HEK293 (cell line): ENCODE measurements at regions not wholly inside any gene's neighbourhood (a gene's known extent, or its start where the extent isn't known, plus 50 kb on each side); places are given as distances from the start of the nearest gene placed in this dataset.

Source experiments
- CTCF ChIA-PET: fragments of 350-600 bp; formaldehyde crosslinking; extraction: SDS; loops from one replicate; lab custom pipeline; 2021; ENCODE audit warnings: antibody characterized with exemption; lab: Yijun Ruan, JAX
- POLR2A ChIA-PET: fragments of 300-600 bp; formaldehyde crosslinking; extraction: SDS; loops from one replicate; lab custom pipeline; 2020; ENCODE audit warnings: antibody characterized with exemption, inconsistent platforms; lab: Yijun Ruan, JAX
- H3K27ac ChIP-seq: fragments of 200-500 bp; sonication (Bioruptor generic); 2 replicates; pipeline ENCODE4 v1.5.1; 2014; ENCODE audit warnings: low read depth, low read length, control low read depth, inconsistent platforms; ENCODE audit errors: extremely low read depth
- H3K36me3 ChIP-seq, 2 experiments: fragments of 200-500 bp in 1 of 2; sonication (Bioruptor generic) in 1 of 2; 1 replicate in 1 of 2; 2 replicates in 1 of 2; pipeline ENCODE4 v1.5.1; 2014 to 2017; ENCODE audit warnings: inconsistent platforms in 2 of 2, low read length in 2 of 2; ENCODE audit not compliant: control insufficient read depth in 2 of 2, insufficient read depth in 1 of 2
- H3K4me1 ChIP-seq: fragments of 200-500 bp; sonication (Bioruptor generic); 2 replicates; pipeline ENCODE4 v1.5.1; 2014; ENCODE audit warnings: mild to moderate bottlenecking, low read length, inconsistent platforms; ENCODE audit not compliant: control insufficient read depth, insufficient read depth
- H3K4me3 ChIP-seq: 2 replicates; pipeline ENCODE4 v1.5.1; 2011; ENCODE audit warnings: low read depth, mild to moderate bottlenecking, control low read depth, low read length, moderate library complexity
- H3K9me3 ChIP-seq: fragments of 200-500 bp; sonication (Bioruptor generic); 2 replicates; pipeline ENCODE4 v1.5.1; 2014; ENCODE audit warnings: low read depth, low read length, inconsistent platforms; ENCODE audit not compliant: control insufficient read depth, insufficient read depth
- FEZF1 ChIP-seq: fragments of 450-650 bp; formaldehyde crosslinking; IDR thresholded peaks from 2 replicates; pipeline ENCODE4 v1.5.1; 2016; ENCODE audit warnings: missing biosample characterization, missing genetic modification characterization
- GFI1B ChIP-seq: fragments of 450-650 bp; formaldehyde crosslinking; IDR thresholded peaks from 2 replicates; pipeline ENCODE4 v1.5.1; 2016; ENCODE audit warnings: missing biosample characterization, missing genetic modification characterization
- GLI2 ChIP-seq: fragments of 450-650 bp; formaldehyde crosslinking; IDR thresholded peaks from 2 replicates; pipeline ENCODE4; 2017; ENCODE audit warnings: missing biosample characterization, missing genetic modification characterization, low read depth, borderline replicate concordance
- GLI4 ChIP-seq: fragments of 450-650 bp; formaldehyde crosslinking; IDR thresholded peaks from 2 replicates; pipeline ENCODE4 v1.5.1; 2016; ENCODE audit warnings: missing biosample characterization, missing genetic modification characterization
- HOXA7 ChIP-seq: sonication (generic); formaldehyde crosslinking; IDR thresholded peaks from 2 replicates; pipeline ENCODE4 v1.8.1; 2022; ENCODE audit warnings: missing genetic modification reagents, borderline replicate concordance
- HOXC10 ChIP-seq: sonication (generic); formaldehyde crosslinking; IDR thresholded peaks from 2 replicates; pipeline ENCODE4 v1.8.1; 2023; ENCODE audit warnings: mild to moderate bottlenecking, missing genetic modification reagents
- HOXD13 ChIP-seq: sonication (generic); formaldehyde crosslinking; IDR thresholded peaks from 2 replicates; pipeline ENCODE4 v1.8.0; 2022; ENCODE audit warnings: missing genetic modification reagents, borderline replicate concordance
- OVOL3 ChIP-seq: fragments of 450-650 bp; formaldehyde crosslinking; IDR thresholded peaks from 2 replicates; pipeline ENCODE4 v1.5.1; 2016; ENCODE audit warnings: missing biosample characterization, missing genetic modification characterization
- SP2 ChIP-seq: fragments of 450-650 bp; formaldehyde crosslinking; IDR thresholded peaks from 2 replicates; pipeline ENCODE4 v1.5.1; 2016; ENCODE audit warnings: missing biosample characterization, missing genetic modification characterization
- SP3 ChIP-seq: fragments of 450-650 bp; formaldehyde crosslinking; IDR thresholded peaks from 2 replicates; pipeline ENCODE4 v1.5.1; 2016; ENCODE audit warnings: missing biosample characterization, missing genetic modification characterization
- SP7 ChIP-seq: fragments of 450-650 bp; formaldehyde crosslinking; IDR thresholded peaks from 2 replicates; pipeline ENCODE4 v1.5.1; 2016; ENCODE audit warnings: missing biosample characterization, missing genetic modification characterization
- YY2 ChIP-seq: fragments of 450-650 bp; formaldehyde crosslinking; IDR thresholded peaks from 2 replicates; pipeline ENCODE4 v1.5.1; 2016; ENCODE audit warnings: missing biosample characterization, missing genetic modification characterization
- ZBTB7A ChIP-seq: fragments of 450-650 bp; formaldehyde crosslinking; IDR thresholded peaks from 2 replicates; pipeline ENCODE4 v1.5.1; 2016; ENCODE audit warnings: low read depth, missing biosample characterization, missing genetic modification characterization
- ZEB2 ChIP-seq: fragments of 450-650 bp; formaldehyde crosslinking; IDR thresholded peaks from 2 replicates; pipeline ENCODE4 v1.5.1; 2016; ENCODE audit warnings: missing biosample characterization, missing genetic modification characterization
- ZNF112 ChIP-seq: fragments of 450-650 bp; formaldehyde crosslinking; IDR thresholded peaks from 2 replicates; pipeline ENCODE4 v1.5.0; 2017; ENCODE audit warnings: missing biosample characterization, missing genetic modification characterization
- ZNF114 ChIP-seq: fragments of 450-650 bp; formaldehyde crosslinking; IDR thresholded peaks from 2 replicates; pipeline ENCODE4 v1.5.0; 2017; ENCODE audit warnings: missing biosample characterization, missing genetic modification characterization
- ZNF121 ChIP-seq: fragments of 450-650 bp; formaldehyde crosslinking; IDR thresholded peaks from 2 replicates; pipeline ENCODE4 v1.5.1; 2016; ENCODE audit warnings: missing biosample characterization, missing genetic modification characterization
- ZNF146 ChIP-seq: fragments of 450-650 bp; formaldehyde crosslinking; IDR thresholded peaks from 2 replicates; pipeline ENCODE4 v1.5.1; 2016; ENCODE audit warnings: missing biosample characterization, missing genetic modification characterization
- ZNF16 ChIP-seq: fragments of 450-650 bp; formaldehyde crosslinking; IDR thresholded peaks from 2 replicates; pipeline ENCODE4 v1.5.1; 2016; ENCODE audit warnings: low read depth, missing biosample characterization, missing genetic modification characterization
- ZNF184 ChIP-seq: fragments of 450-650 bp; IDR thresholded peaks from 2 replicates; pipeline ENCODE4 v1.5.1; 2018; ENCODE audit warnings: missing biosample characterization, mild to moderate bottlenecking, missing genetic modification characterization
- ZNF19 ChIP-seq: fragments of 450-650 bp; formaldehyde crosslinking; IDR thresholded peaks from 2 replicates; pipeline ENCODE4; 2016; ENCODE audit warnings: missing biosample characterization, missing genetic modification characterization, low read depth
- ZNF248 ChIP-seq: fragments of 450-650 bp; formaldehyde crosslinking; IDR thresholded peaks from 2 replicates; pipeline ENCODE4 v1.5.1; 2017; ENCODE audit warnings: missing biosample characterization, missing genetic modification characterization
- ZNF366 ChIP-seq: fragments of 450-650 bp; formaldehyde crosslinking; conservative IDR thresholded peaks from 2 replicates; pipeline ENCODE4 v1.5.1; 2016; ENCODE audit warnings: missing biosample characterization, missing genetic modification characterization
- ZNF391 ChIP-seq: fragments of 450-650 bp; formaldehyde crosslinking; IDR thresholded peaks from 2 replicates; pipeline ENCODE4 v1.5.1; 2016; ENCODE audit warnings: low read depth, missing biosample characterization, missing genetic modification characterization, borderline replicate concordance
- ZNF548 ChIP-seq: fragments of 450-650 bp; formaldehyde crosslinking; IDR thresholded peaks from 2 replicates; pipeline ENCODE4 v1.5.1; 2016; ENCODE audit warnings: missing biosample characterization, missing genetic modification characterization
- ZNF629 ChIP-seq: fragments of 450-650 bp; formaldehyde crosslinking; IDR thresholded peaks from 2 replicates; pipeline ENCODE4 v1.5.1; 2017; ENCODE audit warnings: missing biosample characterization, missing genetic modification characterization
- ZNF660 ChIP-seq: fragments of 450-650 bp; IDR thresholded peaks from 2 replicates; pipeline ENCODE4 v1.5.1; 2018; ENCODE audit warnings: missing biosample characterization, mild to moderate bottlenecking, missing genetic modification characterization
- ZNF664 ChIP-seq: fragments of 450-650 bp; formaldehyde crosslinking; IDR thresholded peaks from 2 replicates; pipeline ENCODE4 v1.5.1; 2016; ENCODE audit warnings: missing biosample characterization, missing genetic modification characterization
- ZNF701 ChIP-seq: fragments of 450-650 bp; formaldehyde crosslinking; IDR thresholded peaks from 2 replicates; pipeline ENCODE4 v1.5.1; 2016; ENCODE audit warnings: missing biosample characterization, missing genetic modification characterization
- ZNF837 ChIP-seq: fragments of 450-650 bp; formaldehyde crosslinking; IDR thresholded peaks from 2 replicates; pipeline ENCODE4 v1.5.1; 2016; ENCODE audit warnings: missing biosample characterization, missing genetic modification characterization
- ZSCAN23 ChIP-seq: fragments of 450-650 bp; formaldehyde crosslinking; IDR thresholded peaks from 2 replicates; pipeline ENCODE4 v1.5.1; 2016; ENCODE audit warnings: missing biosample characterization, missing genetic modification characterization
- TF ChIP-seq, protein P1 (sequence below): fragments of 450-650 bp; formaldehyde crosslinking; IDR thresholded peaks from 2 replicates; pipeline ENCODE4 v1.5.1; 2016; ENCODE audit warnings: missing biosample characterization, missing genetic modification characterization
- TF ChIP-seq, protein P2 (sequence below): fragments of 450-650 bp; formaldehyde crosslinking; IDR thresholded peaks from 2 replicates; pipeline ENCODE4 v1.5.1; 2016; ENCODE audit warnings: missing biosample characterization, missing genetic modification characterization, low read depth

GRCh38 chr15:46170326-46170725 is 535.5 kb downstream of the SQOR start:
- ChIA-PET CTCF (no interaction called here), POLR2A (no interaction called here)
- no peak for TF ChIP-seq ZBTB7A (tag by site-specific recombination)
- TF ChIP-seq ZEB2: no peak
- TF ChIP-seq ZNF629 (tag by site-specific recombination): no peak
- no peak for TF ChIP-seq SP2 (tag by site-specific recombination)
- no peak for TF ChIP-seq ZNF19 (tag by site-specific recombination)
- no peak for TF ChIP-seq ZNF112 (tag by site-specific recombination)
- no peak for TF ChIP-seq HOXC10 (CRISPR knock-in tag)
- no peak for TF ChIP-seq ZNF664
- no peak for TF ChIP-seq ZNF248
- TF ChIP-seq HOXD13 (CRISPR knock-in tag): no peak
- no peak for TF ChIP-seq ZNF184 (tag by site-specific recombination)
- TF ChIP-seq ZNF146 (tag by site-specific recombination): no peak
- no peak for TF ChIP-seq OVOL3 (tag by site-specific recombination)
- no peak for TF ChIP-seq GLI4 (tag by site-specific recombination)
- no peak for TF ChIP-seq FEZF1
- no peak for TF ChIP-seq SP7 (tag by site-specific recombination)
- no peak for TF ChIP-seq ZNF701 (tag by site-specific recombination)
- no peaks in the 10 kb centered on the region for H3K9me3 ChIP-seq
- H3K4me3 ChIP-seq: no peak overlapping the region
- no peak overlapping the region for H3K27ac ChIP-seq
- no peaks in the 10 kb centered on the region for H3K4me1 ChIP-seq
- no peaks in the 10 kb centered on the region for H3K36me3 ChIP-seq

- Histone ChIP-seq H3K9me3 (no peaks in the 10 kb centered on the region), H3K36me3 (no peaks in the 10 kb centered on the region), H3K4me1 (no peaks in the 10 kb centered on the region), H3K4me3 (no peak overlapping the region), H3K27ac (no peak overlapping the region)
- TF ChIP-seq, protein P1, sequence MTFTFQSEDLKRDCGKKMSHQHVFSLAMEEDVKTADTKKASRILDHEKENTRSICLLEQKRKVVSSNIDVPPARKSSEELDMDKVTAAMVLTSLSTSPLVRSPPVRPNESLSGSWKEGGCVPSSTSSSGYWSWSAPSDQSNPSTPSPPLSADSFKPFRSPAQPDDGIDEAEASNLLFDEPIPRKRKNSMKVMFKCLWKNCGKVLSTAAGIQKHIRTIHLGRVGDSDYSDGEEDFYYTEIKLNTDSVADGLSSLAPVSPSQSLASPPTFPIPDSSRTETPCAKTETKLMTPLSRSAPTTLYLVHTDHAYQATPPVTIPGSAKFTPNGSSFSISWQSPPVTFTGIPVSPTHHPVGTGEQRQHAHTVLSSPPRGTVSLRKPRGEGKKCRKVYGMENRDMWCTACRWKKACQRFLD: no peak
- TF ChIP-seq ZNF184 (tag by site-specific recombination) (no peak), SP3 (tag by site-specific recombination) (no peak), HOXA7 (no peak), YY2 (tag by site-specific recombination) (no peak), ZSCAN23 (tag by site-specific recombination) (no peak), GFI1B (tag by site-specific recombination) (no peak), ZNF837 (tag by site-specific recombination) (no peak), HOXD13 (CRISPR knock-in tag) (no peak), ZNF121 (tag by site-specific recombination) (no peak), ZNF114 (no peak), ZNF548 (tag by site-specific recombination) (no peak), GLI2 (no peak)
- ChIA-PET POLR2A (no interaction called here), CTCF (no interaction called here)
Measured at GRCh38 chr15:46174122-46174521, 539.3 kb downstream of the SQOR start.

GRCh38 chr15:46177219-46177618 is 542.4 kb downstream of the SQOR start:
- CTCF ChIA-PET: no interaction called here
- Histone ChIP-seq H3K9me3 (no peaks in the 10 kb centered on the region), H3K27ac (no peak overlapping the region), H3K36me3 (no peaks in the 10 kb centered on the region), H3K4me3 (no peak overlapping the region), H3K4me1 (no peaks in the 10 kb centered on the region)
- POLR2A ChIA-PET: no interaction called here
- TF ChIP-seq OVOL3 (tag by site-specific recombination): no peak
- no peak for TF ChIP-seq ZNF16
- no peak for TF ChIP-seq ZNF391 (tag by site-specific recombination)
- TF ChIP-seq ZNF366 (tag by site-specific recombination): no peak
- TF ChIP-seq ZNF660 (tag by site-specific recombination): no peak
- TF ChIP-seq, protein P2, sequence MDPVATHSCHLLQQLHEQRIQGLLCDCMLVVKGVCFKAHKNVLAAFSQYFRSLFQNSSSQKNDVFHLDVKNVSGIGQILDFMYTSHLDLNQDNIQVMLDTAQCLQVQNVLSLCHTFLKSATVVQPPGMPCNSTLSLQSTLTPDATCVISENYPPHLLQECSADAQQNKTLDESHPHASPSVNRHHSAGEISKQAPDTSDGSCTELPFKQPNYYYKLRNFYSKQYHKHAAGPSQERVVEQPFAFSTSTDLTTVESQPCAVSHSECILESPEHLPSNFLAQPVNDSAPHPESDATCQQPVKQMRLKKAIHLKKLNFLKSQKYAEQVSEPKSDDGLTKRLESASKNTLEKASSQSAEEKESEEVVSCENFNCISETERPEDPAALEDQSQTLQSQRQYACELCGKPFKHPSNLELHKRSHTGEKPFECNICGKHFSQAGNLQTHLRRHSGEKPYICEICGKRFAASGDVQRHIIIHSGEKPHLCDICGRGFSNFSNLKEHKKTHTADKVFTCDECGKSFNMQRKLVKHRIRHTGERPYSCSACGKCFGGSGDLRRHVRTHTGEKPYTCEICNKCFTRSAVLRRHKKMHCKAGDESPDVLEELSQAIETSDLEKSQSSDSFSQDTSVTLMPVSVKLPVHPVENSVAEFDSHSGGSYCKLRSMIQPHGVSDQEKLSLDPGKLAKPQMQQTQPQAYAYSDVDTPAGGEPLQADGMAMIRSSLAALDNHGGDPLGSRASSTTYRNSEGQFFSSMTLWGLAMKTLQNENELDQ (tag by site-specific recombination): no peak
